Suppressor macrophage treated with lipopolysaccharide for 4 hours (primary cell): ENCODE measurements at regions not wholly inside any gene's neighbourhood (a gene's known extent, or its start where the extent isn't known, plus 50 kb on each side); places are given as distances from the start of the nearest gene placed in this dataset.
A peak's percentile ranks its signal among the peaks of the same experiment; 100 is the strongest.

Experiments
- DNase-seq: peaks from one replicate; pipeline ENCODE4 v3.0.0-alpha.2; 2020

- no peak for DNase-seq
Measured at GRCh38 chr2:121902616-121903015, 147.2 kb downstream of the TSN start.

GRCh38 chr2:121903037-121903689 is 147.7 kb downstream of the TSN start:
- DNase-seq = no peak

- DNase-seq = no peak
Measured at GRCh38 chr2:121904656-121905055, 149.2 kb downstream of the TSN start.

- DNase-seq = no peak
Measured at GRCh38 chr2:121905201-121905600, 149.8 kb downstream of the TSN start.

- no peak for DNase-seq
Measured at GRCh38 chr2:121906170-121906569, 150.7 kb downstream of the TSN start.

GRCh38 chr2:121907928-121908327 is 152.5 kb downstream of the TSN start:
- DNase-seq = no peak

- no peak for DNase-seq
Measured at GRCh38 chr2:121910139-121910538, 154.7 kb downstream of the TSN start.

GRCh38 chr2:121911036-121911435 is 155.6 kb downstream of the TSN start:
- no peak for DNase-seq

GRCh38 chr2:121917143-121917542 is 161.7 kb downstream of the TSN start:
- DNase-seq = no peak

- no peak for DNase-seq
Measured at GRCh38 chr2:121918231-121918630, 162.8 kb downstream of the TSN start.

GRCh38 chr2:121919803-121920202 is 164.4 kb downstream of the TSN start:
- no peak for DNase-seq

GRCh38 chr2:121925466-121925865 is 170.0 kb downstream of the TSN start:
- no peak for DNase-seq

GRCh38 chr2:121943285-121943684 is 187.8 kb downstream of the TSN start:
- no peak for DNase-seq

GRCh38 chr2:121944072-121944831 is 188.8 kb downstream of the TSN start:
- peak; percentile 23 for DNase-seq

- DNase-seq = no peak
Measured at GRCh38 chr2:121947674-121948073, 192.2 kb downstream of the TSN start.

- no peak for DNase-seq
Measured at GRCh38 chr2:121949271-121949670, 193.8 kb downstream of the TSN start.

- no peak for DNase-seq
Measured at GRCh38 chr2:121955426-121955825, 200.0 kb downstream of the TSN start.

- no peak for DNase-seq
Measured at GRCh38 chr2:121955872-121956271, 200.4 kb downstream of the TSN start.

- no peak for DNase-seq
Measured at GRCh38 chr2:121960251-121960650, 204.8 kb downstream of the TSN start.

GRCh38 chr2:121961761-121962160 is 206.3 kb downstream of the TSN start:
- no peak for DNase-seq

GRCh38 chr2:121965661-121966060 is 210.2 kb downstream of the TSN start:
- DNase-seq = no peak

GRCh38 chr2:121966663-121967062 is 211.2 kb downstream of the TSN start:
- no peak for DNase-seq

- DNase-seq = peak; percentile 65
Measured at GRCh38 chr2:121969166-121969565, 213.7 kb downstream of the TSN start.

GRCh38 chr2:121969766-121970639 is 214.6 kb downstream of the TSN start:
- DNase-seq = no peak
